HCT116 (cell line): ENCODE measurements at regions not wholly inside any gene's neighbourhood (a gene's known extent, or its start where the extent isn't known, plus 50 kb on each side); places are given as distances from the start of the nearest gene placed in this dataset.

ENCODE experiments used
- ATAC-seq: fragments of 200-7000 bp; cut with Tn5 transposase; 2 replicates; pipeline ENCODE4 v1.9.1; 2020; ENCODE audit warnings: mild to moderate bottlenecking, moderate library complexity
- BruUV-seq: library from RNA; stranded (reverse); fragments of 400-500 nt; replicated peaks from 2 replicates; lab custom pipeline; 2021; lab: Mats Ljungman, UMichigan
- CTCF ChIA-PET: fragments of 300-600 bp; sonication (Branson Sonifier 250); formaldehyde crosslinking; loops from one replicate; lab custom pipeline; 2021; ENCODE audit warnings: antibody characterized with exemption; lab: Charles Lee
- POLR2A ChIA-PET: fragments of 300-600, 350-600 bp; sonication (Branson Sonifier 250); formaldehyde crosslinking; loops from one replicate; lab custom pipeline; 2021; ENCODE audit warnings: antibody characterized with exemption; lab: Charles Lee
- RAD21 ChIA-PET, 2 experiments: fragments of 300-600 bp; sonication (Branson Sonifier 250); formaldehyde crosslinking; loops; one replicate each; lab custom pipeline; 2023; ENCODE audit warnings: low total read pairs in 2 of 2; ENCODE audit not compliant: uncharacterized antibody in 2 of 2, unreplicated experiment in 2 of 2, low non-redundant PET in 1 of 2; lab: Charles Lee
- DNase-seq: peaks from one replicate; pipeline ENCODE4 v3.0.0-alpha.2; 2010; ENCODE audit warnings: low read depth, low spot score
- H2AFZ ChIP-seq: fragments of 200-600 bp; shearing (Covaris generic), sonication (generic); 2 replicates; pipeline ENCODE4 v1.6.1; 2017; ENCODE audit warnings: low read depth, mixed run types, mixed read lengths, antibody characterized with exemption, low read length; ENCODE audit not compliant: poor library complexity, severe bottlenecking
- H3K27ac ChIP-seq: 2 replicates; pipeline ENCODE4 v1.5.1; 2012; ENCODE audit warnings: low read depth, low read length
- H3K27me3 ChIP-seq: fragments of 200-600 bp; sonication (generic); 2 replicates; pipeline ENCODE4 v1.6.1; 2016; ENCODE audit warnings: mixed run types, low read length, mixed read lengths; ENCODE audit not compliant: insufficient read depth
- H3K36me3 ChIP-seq, 2 experiments: fragments of 200-500 bp in 1 of 2; fragments of 200-600 bp in 1 of 2; sonication (Bioruptor generic) in 1 of 2; sonication (generic) in 1 of 2; 2 replicates each; pipeline versions ENCODE4 v1.5.1 to v1.6.1; 2014 to 2016; ENCODE audit warnings: low read length in 2 of 2, inconsistent platforms in 1 of 2, mixed read lengths in 1 of 2, mixed run types in 1 of 2; ENCODE audit not compliant: insufficient read depth in 2 of 2, control insufficient read depth in 1 of 2
- H3K4me1 ChIP-seq, 2 experiments: fragments of 200-600 bp in 1 of 2; sonication (generic) in 1 of 2; 2 replicates each; pipeline versions ENCODE4 v1.5.1 to v1.6.1; 2012 to 2017; ENCODE audit warnings: low read length in 2 of 2, inconsistent platforms in 1 of 2, mild to moderate bottlenecking in 1 of 2, mixed read lengths in 1 of 2, mixed run types in 1 of 2, moderate library complexity in 1 of 2; ENCODE audit not compliant: insufficient read depth in 2 of 2, control insufficient read depth in 1 of 2
- H3K4me2 ChIP-seq: fragments of 200-600 bp; sonication (generic); 2 replicates; pipeline ENCODE4 v1.6.1; 2017; ENCODE audit warnings: mixed run types, low read length, mixed read lengths
- H3K4me3 ChIP-seq, 2 experiments: fragments of 200-600 bp in 1 of 2; sonication (generic) in 1 of 2; replicated peaks in 1 of 2; 2 replicates each; pipeline ENCODE4 v1.5.1; 2011 to 2016; ENCODE audit warnings: low read length in 2 of 2, control low read depth in 1 of 2, low read depth in 1 of 2, mild to moderate bottlenecking in 1 of 2, mixed read lengths in 1 of 2, mixed run types in 1 of 2
- H3K79me2 ChIP-seq: fragments of 200-600 bp; sonication (generic); 2 replicates; pipeline ENCODE4 v1.6.1; 2017; ENCODE audit warnings: mild to moderate bottlenecking, mixed run types, low read length, moderate library complexity, mixed read lengths; ENCODE audit not compliant: insufficient read depth
- H3K9ac ChIP-seq: fragments of 200-600 bp; sonication (generic); 2 replicates; pipeline ENCODE4 v1.6.1; 2016; ENCODE audit warnings: low read length, mixed read lengths
- H3K9me2 ChIP-seq: fragments of 200-600 bp; sonication (generic), shearing (Covaris generic); 2 replicates; pipeline ENCODE4 v1.6.1; 2017; ENCODE audit warnings: mixed run types, mild to moderate bottlenecking, moderate library complexity; ENCODE audit not compliant: insufficient read depth
- H3K9me3 ChIP-seq, 2 experiments: fragments of 200-500 bp in 1 of 2; fragments of 200-600 bp in 1 of 2; sonication (Bioruptor generic) in 1 of 2; sonication (generic) in 1 of 2; 2 replicates each; pipeline ENCODE4 v1.6.1; 2014 to 2017; ENCODE audit warnings: low read length in 2 of 2, mixed read lengths in 2 of 2, inconsistent platforms in 1 of 2, low read depth in 1 of 2, mild to moderate bottlenecking in 1 of 2, mixed run types in 1 of 2, moderate library complexity in 1 of 2; ENCODE audit not compliant: control insufficient read depth in 1 of 2, insufficient read depth in 1 of 2
- H4K20me1 ChIP-seq: fragments of 200-600 bp; sonication (generic), shearing (Covaris generic); 2 replicates; pipeline ENCODE4 v1.6.1; 2017; ENCODE audit warnings: mixed run types, mild to moderate bottlenecking, moderate library complexity; ENCODE audit not compliant: insufficient read depth
- CBX3 ChIP-seq: IDR thresholded peaks from 2 replicates; pipeline ENCODE4 v1.6.1; 2012; ENCODE audit warnings: low read depth
- EGR1 ChIP-seq: IDR thresholded peaks from 2 replicates; pipeline ENCODE4 v1.6.1; 2012; ENCODE audit warnings: low read depth
- ELF1 ChIP-seq: IDR thresholded peaks from 2 replicates; pipeline ENCODE4 v1.6.1; 2012; ENCODE audit warnings: low read depth, borderline replicate concordance
- EZH2 ChIP-seq: fragments of 200-600 bp; sonication (generic); IDR thresholded peaks from 2 replicates; pipeline ENCODE4 v1.6.1; 2017; ENCODE audit warnings: antibody characterized with exemption, mixed run types
- EZH2phosphoT487 ChIP-seq: fragments of 200-600 bp; IDR thresholded peaks from 2 replicates; pipeline ENCODE4 v1.6.1; 2018; ENCODE audit warnings: antibody characterized with exemption, borderline replicate concordance
- FOSL1 ChIP-seq: IDR thresholded peaks from 2 replicates; pipeline ENCODE4 v1.6.1; 2012; ENCODE audit warnings: low read depth
- MAX ChIP-seq: IDR thresholded peaks from 2 replicates; pipeline ENCODE4 v1.6.1; 2012
- POLR2AphosphoS5 ChIP-seq: IDR thresholded peaks from 2 replicates; pipeline ENCODE4 v1.6.1; 2011; ENCODE audit warnings: mild to moderate bottlenecking, low read depth, low read length, moderate library complexity
- REST ChIP-seq: IDR thresholded peaks from 2 replicates; pipeline ENCODE4 v1.6.1; 2012; ENCODE audit warnings: low read depth
- TCF7L2 ChIP-seq: IDR thresholded peaks from 2 replicates; pipeline ENCODE4 v1.7.0; 2011; ENCODE audit warnings: borderline replicate concordance, inconsistent platforms; ENCODE audit not compliant: insufficient read depth, insufficient read length; ENCODE audit errors: extremely low read depth
- YY1 ChIP-seq: IDR thresholded peaks from 2 replicates; pipeline ENCODE4 v1.6.1; 2011; ENCODE audit warnings: low read length, low read depth, moderate library complexity, mild to moderate bottlenecking; ENCODE audit not compliant: insufficient replicate concordance; ENCODE audit errors: extremely low read depth
- ZBTB33 ChIP-seq: IDR thresholded peaks from 2 replicates; pipeline ENCODE4 v1.6.1; 2011; ENCODE audit warnings: mild to moderate bottlenecking, low read length, moderate library complexity; ENCODE audit not compliant: insufficient replicate concordance; ENCODE audit errors: extremely low read depth
- ZNF274 ChIP-seq: fragments of 200-500 bp; sonication (Bioruptor generic); IDR thresholded peaks from 2 replicates; pipeline ENCODE4 v1.6.1; 2014; ENCODE audit warnings: mild to moderate bottlenecking, low read depth, low read length, inconsistent platforms
- intact Hi-C: fragments of 100-400 bp; cut with micrococcal nuclease; formaldehyde crosslinking; loops from 2 replicates; pipeline ENCODE4 v1.10.0; 2022

- Histone ChIP-seq H3K79me2 (no peaks in the 10 kb centered on the region), H3K4me2 (no peak overlapping the region), H3K27ac (no peak overlapping the region), H3K9me3 (no peaks in the 10 kb centered on the region), H4K20me1 (no peaks in the 10 kb centered on the region), H3K9me2 (no peaks in the 10 kb centered on the region), H3K4me3 (no peak overlapping the region), H3K36me3 (no peaks in the 10 kb centered on the region), H3K4me1 (no peaks in the 10 kb centered on the region), H2AFZ (no peak overlapping the region), H3K9ac (no peak overlapping the region), H3K27me3 (no peaks in the 10 kb centered on the region)
- intact Hi-C loops = no loop called here
- CTCF ChIA-PET = no interaction called here
- BruUV-seq = no TSS peak
- POLR2A ChIA-PET = no interaction called here
- ATAC-seq (no peak), DNase-seq (no peak)
- TF ChIP-seq YY1 (no peak), POLR2AphosphoS5 (no peak), ZNF274 (no peak), TCF7L2 (no peak), EGR1 (no peak), EZH2 (no peak), FOSL1 (no peak), MAX (no peak), EZH2phosphoT487 (no peak), ZBTB33 (no peak), ELF1 (no peak), CBX3 (no peak), REST (no peak)
- RAD21 ChIA-PET = no interaction called here
Observed at GRCh38 chr6:140636908-140637402, 1262.5 kb upstream of the CITED2 start.
